ENCODE measurements at regions not wholly inside any gene's neighbourhood (a gene's known extent, or its start where the extent isn't known, plus 50 kb on each side); places are given as distances from the start of the nearest gene placed in this dataset.
"Not testable (repeated sequence)": the region's sequence is repeated elsewhere in the genome, so short reads cannot be mapped to it uniquely, and the experiment has no call there.

DNA sequence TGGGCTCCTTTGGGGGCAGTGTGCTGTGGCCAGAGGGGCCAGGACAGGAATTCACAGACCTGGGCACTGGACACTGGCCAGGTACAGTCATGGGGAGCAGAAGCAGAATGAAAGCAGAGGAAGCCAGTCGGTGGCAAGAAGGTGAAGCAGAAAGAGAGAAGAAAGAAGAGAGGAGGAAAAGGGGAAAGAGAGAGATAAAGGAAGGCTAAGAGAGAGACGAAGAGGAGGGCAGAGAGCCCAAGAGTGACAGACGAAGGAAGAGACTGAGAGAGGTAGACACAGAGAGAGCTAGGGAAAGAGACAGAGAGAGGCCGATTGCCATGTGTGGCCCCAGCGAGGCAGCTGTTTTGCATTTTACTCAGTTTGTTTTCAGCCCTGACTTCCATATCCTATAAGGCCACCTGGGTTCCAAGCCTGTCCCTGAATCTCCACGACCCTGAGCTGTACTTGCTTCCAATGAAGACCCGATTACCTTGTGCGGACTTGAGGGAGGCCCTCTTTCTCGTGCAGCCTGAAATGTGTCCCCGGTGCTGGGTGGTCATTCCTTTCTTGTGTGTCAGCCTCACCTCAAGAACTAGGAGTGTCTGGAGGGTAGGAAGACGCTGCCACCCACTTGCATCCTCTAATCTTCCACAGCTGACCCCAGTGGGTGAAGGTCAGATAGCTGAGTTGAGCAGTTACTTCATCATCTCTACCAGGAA, 73.9 kb downstream of the LSM3 start:
- ATAC-seq, result no peak

DNA sequence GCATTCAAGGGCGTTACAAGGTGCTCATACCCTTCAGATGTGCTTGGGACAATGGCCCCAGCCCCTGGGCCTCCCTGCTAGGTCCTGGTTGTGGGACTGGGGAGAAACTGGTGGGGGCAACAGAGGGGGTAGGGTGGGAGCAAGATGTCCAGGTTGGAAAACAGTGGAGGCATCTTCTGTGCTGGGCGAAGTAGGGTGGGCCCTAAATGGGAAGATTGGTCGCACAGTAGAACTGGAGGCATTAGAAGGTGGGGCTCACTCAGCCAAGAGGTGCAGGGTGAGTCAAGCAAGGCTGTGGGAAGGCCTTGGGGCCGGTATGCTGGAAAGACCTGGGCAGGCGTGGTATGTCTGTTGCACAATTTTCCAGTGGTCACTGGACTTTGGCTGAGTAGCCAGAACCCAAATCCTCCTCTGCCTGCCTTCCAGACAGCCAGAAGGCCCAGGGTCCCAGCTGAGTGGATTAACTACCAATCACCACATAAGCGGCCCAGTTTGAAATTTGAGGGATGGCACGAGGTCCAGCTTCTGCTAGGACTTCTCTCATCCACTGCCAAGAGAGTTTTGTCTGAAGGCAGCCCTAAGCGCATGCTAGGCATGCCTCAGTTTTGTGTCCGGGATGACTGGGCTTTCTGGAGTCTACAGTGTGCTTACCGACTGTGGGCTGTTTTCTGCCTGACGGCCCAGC, 74.5 kb downstream of the LSM3 start:
- ATAC-seq, result peak; percentile 67

DNA sequence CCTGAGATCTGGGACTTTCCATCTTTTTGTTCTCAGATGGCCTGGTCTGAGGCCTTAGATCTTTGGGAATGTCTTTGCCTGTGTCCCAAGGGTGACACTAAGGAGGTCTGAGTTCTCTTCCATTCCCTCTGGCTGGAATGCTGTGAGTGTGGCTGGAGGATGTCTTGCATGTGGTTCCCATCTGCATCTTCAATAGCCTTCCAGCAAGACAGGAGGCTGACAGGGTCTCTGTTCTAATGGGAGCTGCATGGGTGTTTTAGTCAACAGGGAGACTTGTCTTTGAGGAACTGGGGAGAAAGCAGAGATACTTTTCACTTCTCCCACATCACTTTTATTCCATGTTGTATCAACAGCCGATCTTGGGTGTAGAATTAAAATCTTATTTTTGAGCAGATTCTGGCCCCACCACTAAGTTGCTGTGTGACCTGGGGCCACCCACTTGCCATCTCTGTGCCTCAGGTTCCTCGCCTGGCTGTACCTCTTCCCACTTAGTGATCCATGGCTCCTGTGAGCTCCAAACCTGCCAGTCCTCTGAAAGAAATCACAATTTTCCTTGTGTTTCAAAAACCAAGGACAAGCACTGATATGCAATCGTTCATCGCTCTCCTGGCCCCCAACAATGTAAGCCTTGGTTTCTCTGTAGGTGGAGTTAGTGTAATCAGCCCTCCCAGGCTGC, 75.2 kb downstream of the LSM3 start:
- no peak for ATAC-seq

DNA sequence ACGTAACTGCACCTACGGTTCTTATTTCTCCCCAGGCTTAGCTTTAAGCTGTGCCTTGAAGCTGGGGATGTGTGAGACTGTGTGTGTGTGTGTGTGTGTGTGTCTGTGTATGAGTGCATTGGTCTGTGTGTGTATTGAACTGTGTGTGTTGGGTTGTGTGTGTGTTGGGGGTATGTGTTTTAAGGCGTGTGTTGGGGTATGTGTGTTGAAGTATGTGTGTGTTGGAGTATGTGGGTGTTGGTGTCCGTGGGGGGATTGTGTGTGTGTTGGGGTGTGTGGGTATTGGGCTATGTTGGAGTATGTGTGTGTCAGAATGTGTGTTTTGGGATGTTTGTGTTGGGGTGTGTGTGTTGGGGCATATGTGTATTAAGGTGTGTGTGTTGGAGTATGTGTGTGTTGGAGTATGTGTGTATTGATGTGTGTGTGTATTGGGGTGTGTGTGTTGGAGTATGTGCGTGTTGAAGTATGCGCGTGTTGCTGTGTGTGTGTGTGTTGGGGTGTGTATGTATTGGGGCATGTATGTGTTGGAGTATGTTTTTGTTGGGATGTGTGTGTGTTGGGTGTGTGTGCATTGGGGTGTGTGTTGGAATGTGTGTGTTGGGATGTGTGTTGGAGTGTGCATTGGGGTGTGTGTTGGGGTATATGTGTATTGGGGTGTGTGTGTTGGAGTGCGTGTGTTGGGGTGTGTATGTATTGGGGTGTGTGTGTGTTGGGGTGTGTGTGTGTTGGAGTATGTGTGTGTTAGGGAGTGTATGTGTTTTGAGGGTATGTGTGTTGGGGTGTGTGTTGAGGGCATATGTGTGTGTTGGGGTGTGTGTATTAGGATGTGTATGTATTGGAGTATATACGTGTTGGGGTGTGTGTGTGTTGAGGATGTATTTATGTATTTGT, 76.4 kb downstream of the LSM3 start:
- no peak for ATAC-seq

DNA sequence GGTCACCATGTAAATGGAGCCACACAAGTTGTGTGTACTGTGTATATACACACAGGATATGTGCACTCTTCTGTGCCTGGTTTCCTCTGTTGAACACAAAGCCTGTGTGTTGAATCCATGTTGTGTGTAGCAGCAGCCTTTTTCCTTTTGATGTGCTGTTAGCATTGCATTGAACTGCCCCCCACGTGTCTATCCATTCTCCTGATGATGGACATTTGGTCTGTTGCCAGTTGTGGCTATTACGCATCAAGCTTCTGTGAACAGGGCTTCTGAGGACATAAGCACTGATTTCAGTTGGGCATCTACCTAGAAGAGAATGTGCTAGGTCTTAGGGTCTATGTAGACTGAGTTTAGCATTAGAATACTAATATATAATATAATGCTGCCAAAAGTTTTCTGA, 77.4 kb downstream of the LSM3 start:
- no peak for ATAC-seq

DNA sequence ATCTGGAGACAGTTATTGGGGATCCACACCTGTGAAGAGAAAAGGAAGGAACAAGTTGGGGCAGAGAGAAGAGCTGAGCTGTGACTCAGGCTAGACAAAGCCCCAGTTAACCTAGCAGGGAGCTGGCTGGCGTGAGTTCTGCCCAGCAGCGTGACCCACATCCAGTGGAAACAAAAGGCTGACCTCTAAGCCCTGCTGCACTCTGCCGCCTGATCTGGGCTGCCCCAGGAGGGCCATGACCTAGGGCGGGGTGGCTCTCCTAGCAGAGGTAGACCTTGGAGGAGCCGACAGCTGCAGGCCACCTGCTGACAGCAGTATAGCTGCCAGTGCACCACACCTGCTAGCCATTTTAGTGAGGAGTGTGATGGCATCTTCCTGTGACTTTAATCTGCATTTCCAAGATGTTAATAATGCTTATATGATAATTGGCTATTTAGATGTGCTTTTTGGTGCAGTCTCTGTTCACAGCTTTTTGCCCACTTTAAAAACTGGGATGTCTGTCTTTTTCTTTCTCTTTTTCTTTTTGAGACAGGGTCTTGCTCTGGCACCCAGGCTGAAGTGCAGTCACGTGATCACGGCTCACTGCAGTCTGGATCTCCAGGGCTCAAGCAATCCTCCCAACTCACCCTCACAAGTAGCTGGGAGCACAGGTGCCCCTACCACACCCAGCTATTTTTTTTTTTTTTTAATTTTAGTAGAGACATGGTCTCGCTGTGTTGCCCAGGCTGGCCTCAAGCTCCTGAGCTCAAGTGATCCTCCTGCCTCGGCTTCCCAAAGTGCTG, 78.1 kb downstream of the LSM3 start:
- ATAC-seq, result peak; percentile 30

DNA sequence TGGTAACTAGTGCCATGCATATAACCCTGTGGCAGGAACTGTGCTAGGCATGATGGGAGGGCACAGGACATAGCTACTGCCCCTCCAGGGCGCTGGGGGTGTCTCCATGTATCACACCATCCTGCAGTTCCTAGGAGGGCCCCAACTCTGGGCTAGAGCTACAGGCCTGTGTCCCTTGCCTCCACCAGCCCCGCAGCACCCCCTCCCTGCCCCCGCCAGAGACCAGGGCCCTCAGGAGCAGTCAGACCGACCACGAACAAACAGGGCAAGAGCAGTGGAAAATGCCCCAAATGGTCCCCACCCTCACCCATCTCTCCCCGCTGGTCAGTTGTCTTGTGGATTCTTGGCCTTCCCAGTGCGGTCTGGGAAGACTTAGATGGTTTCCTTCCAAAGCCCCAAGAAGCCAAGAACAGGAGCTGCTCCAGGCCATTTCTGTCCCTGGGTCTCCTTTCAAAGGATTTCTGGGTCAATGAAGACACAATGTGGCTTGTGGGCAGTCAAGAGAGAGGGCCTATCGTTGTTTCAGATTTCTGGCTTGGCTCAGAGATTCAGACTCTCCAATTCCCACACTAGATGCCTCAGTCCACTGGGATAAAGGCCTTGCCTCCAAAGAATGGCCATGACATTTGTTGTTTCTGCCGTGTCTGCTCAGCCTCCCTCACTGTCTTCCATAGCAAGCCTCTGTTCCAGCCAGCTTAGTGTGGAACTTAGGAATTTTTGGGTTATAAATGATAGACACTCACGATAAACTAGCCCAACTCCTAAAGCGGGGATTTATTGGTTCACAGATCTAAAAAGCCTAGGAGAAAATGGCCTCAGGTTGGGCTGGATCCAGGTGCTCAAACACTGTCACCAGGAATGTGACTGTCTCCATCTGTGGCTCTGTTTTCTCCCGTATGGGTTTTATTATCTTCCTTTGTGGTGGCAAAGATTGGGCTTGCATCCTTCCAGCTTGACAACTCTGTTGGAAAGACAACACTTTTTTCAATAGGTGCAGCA, 80.6 kb downstream of the LSM3 start:
- no peak for ATAC-seq

DNA sequence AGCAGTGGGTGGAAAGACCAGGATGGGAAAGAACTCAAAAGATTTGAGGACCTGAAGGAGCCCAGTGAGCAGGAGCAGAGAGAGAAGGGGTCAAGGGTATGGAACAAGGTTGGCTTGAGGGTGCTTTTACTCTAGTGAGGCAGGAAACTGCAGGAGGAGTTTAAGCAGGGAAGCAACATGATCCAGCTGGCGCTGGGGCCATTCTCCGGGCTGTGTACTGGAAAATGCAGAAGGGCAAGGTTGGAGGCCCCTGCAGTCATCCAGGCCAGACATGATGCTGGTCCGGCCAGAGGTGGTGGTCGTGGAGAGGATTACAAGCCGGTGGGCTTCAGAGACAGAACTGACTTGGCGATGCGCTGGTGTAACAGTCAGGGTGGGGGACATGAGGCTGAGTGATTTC, 81.8 kb downstream of the LSM3 start:
- ATAC-seq, result no peak

DNA sequence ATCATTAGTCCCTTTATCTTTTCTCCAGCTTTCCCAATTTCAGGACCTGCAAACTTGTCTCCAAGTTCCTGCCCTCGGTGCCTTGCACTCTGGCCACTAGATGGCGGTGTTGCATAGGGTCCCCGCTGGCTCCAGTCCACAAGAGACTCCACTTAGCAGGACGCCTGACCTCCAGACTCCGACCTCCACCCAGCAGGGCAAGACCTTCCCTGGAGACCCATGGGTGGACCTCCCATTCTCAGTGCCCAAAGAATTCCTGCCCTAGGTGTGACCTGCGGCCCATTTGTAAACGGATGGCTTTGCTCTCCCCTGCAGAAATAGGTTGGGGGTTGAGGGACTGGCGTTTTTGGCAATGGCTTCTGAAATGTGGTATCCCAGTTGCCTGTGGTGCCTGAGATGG, 82.6 kb downstream of the LSM3 start:
- ATAC-seq, result peak; percentile 76

DNA sequence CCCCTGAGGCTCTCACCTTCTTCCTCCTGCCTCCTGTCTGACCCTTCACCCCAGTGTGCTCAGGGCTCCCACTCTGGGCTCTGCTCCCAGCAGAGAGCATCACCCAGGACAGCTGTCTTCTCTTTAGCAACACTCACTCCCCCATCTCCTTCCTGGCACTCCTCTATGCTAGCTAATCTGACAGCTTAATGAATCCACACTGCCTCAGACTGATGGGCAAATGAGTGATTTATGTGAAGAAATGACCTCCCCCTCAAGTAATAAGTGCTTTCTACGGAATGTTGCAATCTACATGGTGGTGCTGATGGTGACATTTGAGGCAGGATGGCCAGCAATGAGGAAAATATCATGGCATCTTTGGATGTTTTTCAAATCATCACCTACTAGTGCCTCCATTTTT, 83.6 kb downstream of the LSM3 start:
- no peak for ATAC-seq

DNA sequence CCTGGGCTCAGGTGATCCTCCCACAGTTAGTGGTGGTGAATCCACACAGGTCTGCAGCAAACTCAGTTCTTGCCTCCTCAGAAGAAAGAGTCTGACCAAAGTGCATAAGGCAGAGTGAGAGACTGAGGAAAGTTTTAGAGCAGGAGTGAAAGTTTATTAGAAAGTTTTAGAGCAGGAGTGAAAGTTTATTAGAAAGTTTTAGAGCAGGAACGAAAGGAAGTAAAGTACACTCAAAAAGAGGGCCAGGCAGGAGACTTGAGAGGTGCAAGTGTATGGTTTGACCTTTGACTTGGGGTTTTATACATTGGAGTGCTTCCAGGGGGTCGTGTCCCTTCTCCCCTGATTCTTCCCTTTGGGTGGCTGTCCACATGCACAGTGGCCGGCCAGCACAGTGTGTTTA, 84.2 kb downstream of the LSM3 start:
- no peak for ATAC-seq

DNA sequence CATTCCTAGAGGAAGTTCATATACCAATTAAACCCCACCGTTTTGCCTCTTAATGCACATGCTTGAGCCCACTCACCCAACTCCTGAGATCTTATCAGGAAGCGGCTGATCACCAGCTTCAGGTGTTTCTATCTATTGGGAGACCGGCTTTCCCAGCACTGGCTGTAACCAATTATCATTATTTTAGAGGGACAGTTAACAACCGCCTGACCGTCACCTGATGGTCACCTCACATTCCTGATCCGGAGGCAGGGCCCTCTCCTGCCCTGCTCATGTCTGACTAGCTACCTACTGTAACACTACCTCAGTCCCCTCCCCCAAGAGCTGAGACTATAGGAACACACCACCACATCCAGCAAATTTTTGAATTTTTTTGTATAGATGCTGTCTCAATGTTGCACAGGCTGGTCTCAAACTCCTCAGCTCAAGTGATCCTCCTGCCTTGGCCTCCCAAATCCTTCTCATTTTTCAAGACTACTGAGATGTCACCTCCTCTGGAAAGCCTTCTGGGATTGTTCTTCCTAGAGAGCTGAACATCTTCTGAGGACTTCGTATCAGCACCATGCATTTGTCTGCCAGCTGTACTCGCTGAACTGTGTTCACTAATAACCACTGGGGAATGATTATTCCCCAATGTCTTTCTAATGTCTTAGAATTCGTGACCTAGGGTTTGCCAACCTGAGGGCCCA, 84.8 kb downstream of the LSM3 start:
- ATAC-seq, result no peak

DNA sequence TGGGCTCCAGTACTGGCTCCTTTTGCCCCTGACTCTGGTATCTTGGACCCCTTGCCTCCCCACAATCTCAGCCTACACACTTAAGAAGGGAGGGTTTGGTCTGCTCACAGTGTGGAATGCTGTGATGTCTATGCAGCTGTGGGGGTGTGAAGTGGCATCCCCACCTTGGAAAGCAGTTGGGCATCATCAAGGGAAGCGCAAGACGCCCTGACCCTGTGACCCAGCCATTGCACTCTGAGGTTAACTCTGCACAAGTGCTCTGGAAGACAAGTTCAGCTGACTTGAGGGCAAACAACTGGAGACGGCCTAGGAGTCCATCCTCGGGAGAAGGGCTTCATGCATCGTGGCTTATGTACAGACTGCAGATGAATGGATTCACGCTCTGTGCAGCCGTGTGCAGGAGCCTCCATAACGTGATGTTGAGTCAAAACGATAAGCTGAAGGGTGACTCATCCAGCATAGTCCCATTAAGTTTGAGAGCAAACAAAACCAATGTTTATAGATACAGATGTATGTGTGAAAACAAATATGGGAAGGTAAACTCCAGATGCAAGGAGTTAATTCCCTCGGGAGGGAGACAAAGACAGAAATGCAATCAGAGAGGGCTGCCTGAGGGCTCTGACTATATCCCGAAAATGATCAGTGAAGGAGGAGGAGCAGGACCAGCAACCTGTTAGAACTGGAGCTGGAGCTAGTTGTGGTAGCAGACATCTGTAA, 86.8 kb downstream of the LSM3 start:
- ATAC-seq, result peak; percentile 47

DNA sequence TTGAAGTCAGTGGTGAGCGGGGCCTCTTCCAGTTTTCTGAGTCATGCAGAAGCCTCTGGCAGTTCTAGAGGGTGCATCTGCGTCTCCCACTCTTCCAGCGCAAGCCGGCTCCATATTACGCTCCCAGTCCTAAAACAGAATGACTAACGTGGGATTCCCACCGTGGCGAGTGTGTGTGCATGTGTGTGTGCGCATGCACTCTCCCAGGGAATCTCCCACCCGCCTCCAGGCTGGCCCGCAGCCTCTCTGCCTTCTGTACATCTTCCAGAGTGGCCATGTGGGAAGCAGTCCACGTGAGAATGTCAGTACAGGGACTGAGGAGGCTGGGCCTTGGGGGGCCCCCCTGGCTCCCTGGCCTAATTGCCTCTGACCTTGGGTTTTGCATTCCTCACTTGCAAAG, 87.7 kb downstream of the LSM3 start:
- ATAC-seq, result peak; percentile 15

DNA sequence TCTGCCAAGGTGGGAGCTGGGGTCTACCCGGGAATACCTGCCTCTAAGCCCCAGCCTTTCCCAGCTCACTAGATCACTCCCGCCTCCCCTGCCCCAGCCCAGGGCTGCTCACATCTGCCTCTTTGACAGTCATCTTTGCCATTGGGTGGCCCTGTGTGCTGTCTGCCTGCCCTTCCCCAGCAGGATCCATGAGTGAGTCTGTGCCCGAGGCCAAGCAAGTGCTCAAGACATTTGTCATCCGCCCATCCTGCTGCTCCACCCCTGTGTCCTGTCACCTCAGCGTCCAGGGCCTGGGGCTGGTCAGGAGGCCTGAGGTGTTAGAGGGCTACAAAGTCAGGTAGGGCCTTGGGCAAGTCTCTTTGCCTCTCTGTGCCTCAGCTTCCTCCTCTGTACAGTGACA, 89.4 kb downstream of the LSM3 start:
- peak; percentile 84 for ATAC-seq

DNA sequence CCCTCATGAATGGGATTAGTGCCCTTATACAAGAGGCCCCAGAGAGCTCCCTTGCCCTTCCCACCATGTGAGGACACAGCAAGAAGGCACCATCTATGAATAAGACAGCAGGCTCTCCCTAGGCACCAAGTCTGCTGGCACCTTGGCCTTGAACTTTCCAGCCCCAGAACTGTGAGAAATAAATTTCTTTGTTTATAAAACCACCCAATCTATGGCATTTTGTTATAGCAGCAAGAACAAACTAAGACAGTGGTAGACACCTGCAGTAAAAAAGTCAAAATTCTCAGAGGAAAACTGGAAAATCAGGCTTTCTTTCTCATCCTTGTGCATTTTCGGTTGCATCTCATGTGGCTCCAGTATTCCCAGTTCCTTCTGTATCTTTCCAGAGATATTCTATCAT, 90.3 kb downstream of the LSM3 start:
- no peak for ATAC-seq

DNA sequence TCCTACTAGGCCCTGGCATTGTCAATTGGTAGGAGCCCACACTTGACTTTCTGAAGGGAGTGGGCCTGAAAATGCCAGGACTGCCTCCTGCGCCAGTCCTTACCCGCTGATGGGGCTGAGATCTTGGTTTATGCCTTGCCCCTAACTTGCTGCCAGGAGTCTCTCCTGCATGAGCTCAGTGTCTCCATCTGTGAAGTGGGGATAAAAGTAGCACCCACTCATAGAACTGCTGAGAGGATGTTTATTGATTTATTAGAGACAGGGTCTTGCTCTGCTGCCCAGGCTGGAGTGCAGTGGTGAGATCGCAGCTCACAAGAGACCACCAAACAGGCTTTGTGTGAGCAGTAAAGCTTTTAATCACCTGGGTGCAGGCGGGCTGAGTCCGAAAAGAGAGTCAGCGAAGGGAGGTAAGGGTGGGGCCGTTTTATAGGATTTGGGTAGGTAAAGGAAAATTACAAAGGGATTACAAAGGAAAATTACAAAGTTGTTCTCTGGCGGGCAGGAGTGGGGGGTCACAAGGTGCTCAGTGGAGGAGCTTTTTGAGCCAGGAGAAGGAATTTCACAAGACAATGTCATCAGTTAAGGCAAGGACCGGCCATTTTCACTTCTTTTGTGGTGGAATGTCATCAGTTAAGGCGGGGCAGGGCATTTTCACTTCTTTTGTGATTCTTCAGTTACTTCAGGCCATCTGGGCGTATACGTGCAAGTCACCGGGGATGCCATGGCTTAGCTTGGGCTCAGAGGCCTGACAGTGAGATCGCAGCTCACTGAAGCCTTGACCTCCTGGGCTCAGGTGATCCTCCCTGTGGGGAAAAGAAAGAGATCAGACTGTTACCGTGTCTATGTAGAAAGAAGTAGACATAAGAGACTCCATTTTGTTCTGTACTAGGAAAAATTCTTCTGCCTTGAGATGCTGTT, 93.7 kb downstream of the LSM3 start:
- not testable (repeated sequence) for ATAC-seq

DNA sequence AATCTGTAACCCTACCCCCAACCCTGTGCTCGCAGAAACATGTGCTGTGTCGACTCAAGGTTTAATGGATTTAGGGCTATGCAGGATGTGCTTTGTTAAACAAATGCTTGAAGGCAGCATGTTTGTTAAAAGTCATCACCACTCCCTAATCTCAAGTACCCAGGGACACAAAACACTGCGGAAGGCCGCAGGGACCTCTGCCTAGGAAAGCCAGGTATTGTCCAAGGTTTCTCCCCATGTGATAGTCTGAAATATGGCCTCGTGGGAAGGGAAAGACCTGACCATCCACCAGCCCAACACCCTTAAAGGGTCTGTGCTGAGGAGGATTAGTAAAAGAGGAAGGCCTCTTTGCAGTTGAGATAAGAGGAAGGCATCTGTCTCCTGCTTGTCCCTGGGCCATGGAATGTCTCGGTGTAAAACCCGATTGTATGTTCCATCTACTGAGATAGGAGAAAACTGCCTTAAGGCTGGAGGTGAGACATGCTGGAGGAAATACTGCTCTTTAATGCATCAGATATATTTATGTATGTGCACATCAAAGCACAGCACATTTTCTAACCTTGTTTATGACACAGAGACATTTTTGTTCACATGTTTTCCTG, 94.4 kb downstream of the LSM3 start:
- not testable (repeated sequence) for ATAC-seq
